Small intestine (tissue), 7 donors: ENCODE measurements at regions not wholly inside any gene's neighbourhood (a gene's known extent, or its start where the extent isn't known, plus 50 kb on each side); places are given as distances from the start of the nearest gene placed in this dataset.

Source experiments
- DNase-seq, 2 donors: peaks; one replicate each; pipeline versions ENCODE4 v3.0.0 to v3.0.0-alpha.2; 2013
- FAIRE-seq: peaks from 2 replicates; lab custom pipeline; 2012; peaks lifted over from hg19 to GRCh38; lab: Jason Lieb, UNC
- H3K27ac ChIP-seq, 3 donors: one replicate each; pipeline ENCODE4 v1.5.1; 2013; ENCODE audit warnings: low read length in 2 of 3, mild to moderate bottlenecking in 2 of 3, control low read depth in 1 of 3, inconsistent platforms in 1 of 3, low read depth in 1 of 3, moderate library complexity in 1 of 3
- H3K27me3 ChIP-seq, 3 donors: one replicate each; pipeline ENCODE4 v1.6.1; 2013; ENCODE audit warnings: low read length in 3 of 3, inconsistent platforms in 1 of 3; ENCODE audit not compliant: control insufficient read depth in 3 of 3, insufficient read depth in 3 of 3
- H3K36me3 ChIP-seq, 3 donors: one replicate each; pipeline ENCODE4 v1.6.1; 2013; ENCODE audit warnings: low read length in 3 of 3, inconsistent platforms in 1 of 3, low read depth in 1 of 3, mild to moderate bottlenecking in 1 of 3, moderate library complexity in 1 of 3; ENCODE audit not compliant: control insufficient read depth in 3 of 3, insufficient read depth in 2 of 3
- H3K4me1 ChIP-seq, 3 donors: one replicate each; pipeline ENCODE4 v1.6.1; 2013; ENCODE audit warnings: low read length in 2 of 3, inconsistent platforms in 1 of 3, low read depth in 1 of 3, mild to moderate bottlenecking in 1 of 3, moderate library complexity in 1 of 3; ENCODE audit not compliant: control insufficient read depth in 3 of 3, insufficient read depth in 2 of 3
- H3K4me3 ChIP-seq, 3 donors: one replicate each; pipeline ENCODE4 v1.5.1; 2013; ENCODE audit warnings: low read length in 3 of 3, control low read depth in 1 of 3, inconsistent platforms in 1 of 3, low read depth in 1 of 3, mild to moderate bottlenecking in 1 of 3, moderate library complexity in 1 of 3
- H3K9me3 ChIP-seq, 2 donors: one replicate each; pipeline ENCODE4 v1.6.1; 2013; ENCODE audit warnings: low read depth in 1 of 2, low read length in 1 of 2; ENCODE audit not compliant: control insufficient read depth in 2 of 2, insufficient read depth in 1 of 2
- WGBS, 3 donors: extraction: QIAGEN DNeasy Blood & Tissue Kit; methylation state at CpG; one replicate each; pipeline ENCODE4 v1.1.7; 2013; 5-methylcytosine and 5-hydroxymethylcytosine counted together
- donor health status: healthy with polysubstance abuse.
- donor health status: control.
- donor health status: control.
- donor health status: Bipolar disorder and iron deficiency.
- donor health status: healthy.

- Histone ChIP-seq H3K27ac (no peak overlapping the region), H3K27me3 (peaks cover 0 to 2% (median 0%) of the 10 kb centered on the region in 3 donors), H3K36me3 (no peaks in the 10 kb centered on the region), H3K4me1 (no peaks in the 10 kb centered on the region), H3K9me3 (no peaks in the 10 kb centered on the region), H3K4me3 (no peak overlapping the region)
- DNase-seq (no peak), FAIRE-seq (no peak)
- whole genome bisulfite sequencing, 3 donors: 89 to 97% (median 90%) methylated on average over 3 of the region's 3 CpGs
Measured at GRCh38 chr7:20988340-20988739, 201.7 kb upstream of the SP8 start.

DNA sequence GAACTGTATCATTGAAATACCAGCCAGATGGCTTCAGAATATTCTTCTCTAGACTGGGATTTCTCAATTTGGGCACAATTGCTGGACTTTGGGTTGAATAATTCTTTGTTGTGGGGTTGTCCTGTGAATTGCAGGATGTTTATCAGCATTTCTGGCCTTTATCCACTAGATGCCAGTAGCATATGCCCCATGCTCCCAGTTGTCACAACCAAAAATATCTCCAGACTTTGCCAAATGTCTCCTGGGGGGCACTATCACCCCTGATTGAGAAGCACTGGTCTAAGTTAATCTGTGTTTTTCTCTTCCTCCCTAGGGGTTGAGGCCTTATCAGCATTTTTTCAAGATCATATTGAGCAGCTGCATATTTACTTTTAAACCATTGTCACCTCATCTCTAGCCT, 204.9 kb upstream of the SP8 start:
- Histone ChIP-seq H3K27me3 (no peaks in the 10 kb centered on the region), H3K4me1 (no peaks in the 10 kb centered on the region), H3K27ac (no peak overlapping the region), H3K4me3 (no peak overlapping the region), H3K9me3 (no peaks in the 10 kb centered on the region), H3K36me3 (no peaks in the 10 kb centered on the region)
- DNase-seq: no peak
- FAIRE-seq: no peak

DNA sequence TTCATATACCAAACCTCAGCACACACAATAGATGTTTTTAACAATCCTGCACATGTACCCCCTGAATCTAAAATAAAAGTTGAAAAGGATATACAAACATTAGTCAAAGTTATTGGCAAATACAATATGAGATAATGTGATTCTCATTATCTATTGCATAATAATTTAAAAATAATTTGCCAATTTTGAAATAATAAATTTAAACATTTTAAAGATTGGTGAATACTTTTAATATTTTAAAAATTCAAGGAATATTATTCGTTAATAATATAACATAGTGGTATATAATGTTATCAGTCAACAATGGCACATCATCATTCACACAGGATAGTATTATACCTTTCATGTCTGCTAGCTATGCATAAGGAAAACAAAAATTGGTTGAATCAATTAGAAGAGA, 207.0 kb upstream of the SP8 start:
- FAIRE-seq: no peak
- WGBS, 3 donors: 44 to 72% (median 72%) methylated on average over 1 of the region's 1 CpG
- H3K27ac ChIP-seq: no peak overlapping the region
- no peaks in the 10 kb centered on the region for H3K9me3 ChIP-seq
- no peaks in the 10 kb centered on the region for H3K36me3 ChIP-seq
- H3K27me3 ChIP-seq: no peaks in the 10 kb centered on the region
- H3K4me1 ChIP-seq: no peaks in the 10 kb centered on the region
- DNase-seq: no peak
- H3K4me3 ChIP-seq: no peak overlapping the region

- no peak for FAIRE-seq
- H3K27ac ChIP-seq: no peak overlapping the region
- H3K4me1 ChIP-seq: no peaks in the 10 kb centered on the region
- H3K27me3 ChIP-seq: no peaks in the 10 kb centered on the region
- H3K4me3 ChIP-seq: no peak overlapping the region
- 5 to 36% (median 13%) methylated on average over 1 of the region's 1 CpG for WGBS, 3 donors
- DNase-seq: no peak
- peaks cover 0 to 8% of the 10 kb centered on the region in 2 donors for H3K9me3 ChIP-seq
- H3K36me3 ChIP-seq: no peaks in the 10 kb centered on the region
Measured at GRCh38 chr7:20998309-20998708, 211.6 kb upstream of the SP8 start.

DNA sequence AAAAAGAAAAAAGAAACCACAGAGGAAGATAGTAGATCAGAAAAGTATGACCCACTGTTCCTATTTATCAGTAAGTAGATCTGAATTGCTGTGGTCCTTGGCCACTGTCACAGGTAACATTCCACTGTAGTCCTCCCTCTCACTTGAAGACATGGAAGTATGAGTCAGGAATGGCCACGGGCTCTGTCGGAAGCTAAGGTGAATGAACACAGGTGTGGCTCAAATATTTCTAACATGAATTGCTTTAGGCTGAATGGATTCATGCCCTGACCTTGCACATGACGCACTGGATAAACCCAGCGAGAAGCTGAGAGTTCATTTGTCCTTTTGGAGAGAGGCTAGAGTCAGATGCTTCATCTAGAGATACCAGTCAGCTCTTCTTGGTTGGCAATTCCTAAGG, 224.5 kb upstream of the SP8 start:
- Histone ChIP-seq H3K9me3 (no peaks in the 10 kb centered on the region), H3K4me3 (no peak overlapping the region), H3K4me1 (no peaks in the 10 kb centered on the region), H3K36me3 (no peaks in the 10 kb centered on the region), H3K27me3 (no peaks in the 10 kb centered on the region), H3K27ac (no peak overlapping the region)
- FAIRE-seq (no peak), DNase-seq (no peak)
- WGBS, 3 donors: 77 to 87% (median 84%) methylated on average over 4 of the region's 4 CpGs

DNA sequence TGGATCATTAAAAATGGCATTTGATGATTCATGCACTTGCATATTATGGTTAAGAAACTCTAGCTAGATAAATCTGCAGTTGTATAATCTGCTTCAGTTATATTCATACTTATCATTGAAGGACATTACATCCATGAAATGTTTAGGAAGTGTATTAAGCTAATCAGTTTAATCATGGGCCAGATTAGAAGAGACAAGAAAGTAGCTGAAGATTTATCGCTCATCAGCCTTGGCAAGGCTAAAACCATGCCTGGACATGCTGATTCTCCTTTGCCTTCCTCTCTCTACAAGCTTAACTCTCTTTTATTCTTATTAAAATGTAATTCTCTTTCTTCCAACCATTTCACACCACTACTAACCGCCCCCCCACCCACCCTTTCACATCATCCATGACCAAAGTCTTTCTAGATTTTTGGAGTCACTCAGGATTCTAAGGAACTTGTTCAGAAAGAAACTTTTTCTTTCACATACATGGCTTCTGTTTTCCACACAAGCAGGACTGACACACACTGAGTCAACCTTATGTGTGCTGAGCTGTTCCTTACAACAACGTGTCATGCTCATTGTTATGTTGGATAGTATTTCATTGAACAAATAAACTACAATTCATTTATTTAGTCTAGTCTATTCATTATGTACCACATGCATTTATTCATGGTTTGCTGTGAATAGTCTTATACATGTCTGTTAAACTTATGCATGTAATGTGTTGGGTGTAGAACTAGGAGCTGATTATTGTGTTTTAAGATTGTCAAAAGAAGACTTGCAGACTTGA, 227.3 kb upstream of the SP8 start:
- DNase-seq (no peak), FAIRE-seq (no peak)
- H3K4me1 ChIP-seq: no peaks in the 10 kb centered on the region

GRCh38 chr7:21020667-21021066, 234.0 kb upstream of the SP8 start:
- WGBS, 3 donors: 58 to 61% (median 59%) methylated on average over 2 of the region's 2 CpGs
- peaks cover 0 to 5% (median 0%) of the 10 kb centered on the region in 3 donors for H3K27me3 ChIP-seq
- FAIRE-seq: no peak

More for the DNA sequence above, 227.3 kb upstream of the SP8 start:
- Histone ChIP-seq H3K27me3 (no peaks in the 10 kb centered on the region), H3K36me3 (no peaks in the 10 kb centered on the region), H3K9me3 (no peaks in the 10 kb centered on the region), H3K27ac (no peak overlapping the region), H3K4me3 (no peak overlapping the region)
- WGBS, 3 donors: 70 to 78% (median 72%) methylated on average over 3 of the region's 3 CpGs

DNA sequence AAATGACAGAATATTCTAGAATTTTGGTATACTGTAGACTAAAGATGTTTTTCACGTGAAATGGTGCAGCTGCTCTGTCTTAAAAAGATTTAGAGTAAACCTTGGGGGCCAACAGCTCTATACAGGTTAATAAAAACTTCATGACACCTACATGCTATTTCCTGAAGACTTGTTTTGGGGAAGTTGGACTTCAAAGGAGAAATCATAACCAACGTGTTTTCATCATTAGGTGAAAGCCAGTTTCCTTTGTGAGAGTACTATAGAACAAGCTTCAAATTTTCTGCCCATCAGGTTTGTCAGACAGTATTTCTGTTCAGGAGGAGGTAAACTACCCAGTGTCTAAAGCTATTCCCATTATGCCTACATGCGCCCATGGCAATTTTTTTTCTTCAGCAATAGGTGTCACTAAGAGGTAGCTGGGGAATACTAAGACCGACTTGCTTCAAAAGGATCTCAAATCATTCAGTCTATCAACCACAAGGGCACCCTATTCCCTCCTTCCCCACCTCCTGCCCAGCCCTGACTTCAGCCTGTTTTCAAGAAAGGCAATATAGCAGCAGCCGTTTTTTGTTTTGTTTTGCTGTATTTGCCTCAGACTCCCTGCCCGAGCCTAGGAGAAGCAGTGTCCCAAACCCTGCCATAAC, 237.3 kb upstream of the SP8 start:
- DNase-seq (no peak), FAIRE-seq (no peak)
- no peak overlapping the region for H3K4me3 ChIP-seq
- no peaks in the 10 kb centered on the region for H3K4me1 ChIP-seq
- peaks cover 0 to 5% (median 0%) of the 10 kb centered on the region in 3 donors for H3K27me3 ChIP-seq
- H3K36me3 ChIP-seq: no peaks in the 10 kb centered on the region
- no peak overlapping the region for H3K27ac ChIP-seq
- WGBS, 3 donors: 44 to 62% (median 50%) methylated on average over 6 of the region's 6 CpGs
- peaks cover 0 to 2% of the 10 kb centered on the region in 2 donors for H3K9me3 ChIP-seq

More at GRCh38 chr7:21020667-21021066, 234.0 kb upstream of the SP8 start:
- Histone ChIP-seq H3K4me3 (no peak overlapping the region), H3K4me1 (no peaks in the 10 kb centered on the region), H3K36me3 (no peaks in the 10 kb centered on the region), H3K9me3 (peaks cover 0 to 2% of the 10 kb centered on the region in 2 donors), H3K27ac (no peak overlapping the region)
- DNase-seq: no peak
